SK-N-MC (cell line): ENCODE measurements at regions not wholly inside any gene's neighbourhood (a gene's known extent, or its start where the extent isn't known, plus 50 kb on each side); places are given as distances from the start of the nearest gene placed in this dataset.

Experiments
- EZH2 ChIP-seq: fragments of 200-600 bp; sonication (generic); IDR thresholded peaks from one replicate; pipeline ENCODE4 v1.6.1; 2017; ENCODE audit warnings: antibody characterized with exemption
- FOXP2 ChIP-seq: optimal IDR thresholded peaks from 2 replicates; pipeline ENCODE3; 2011; ENCODE audit warnings: mild to moderate bottlenecking, moderate library complexity; ENCODE audit not compliant: insufficient read depth; ENCODE audit errors: extremely low read length, control extremely low read depth
- POLR2AphosphoS5 ChIP-seq: IDR thresholded peaks from 2 replicates; pipeline ENCODE4 v1.6.1; 2012; ENCODE audit warnings: mild to moderate bottlenecking, low read depth, low read length, borderline replicate concordance

DNA sequence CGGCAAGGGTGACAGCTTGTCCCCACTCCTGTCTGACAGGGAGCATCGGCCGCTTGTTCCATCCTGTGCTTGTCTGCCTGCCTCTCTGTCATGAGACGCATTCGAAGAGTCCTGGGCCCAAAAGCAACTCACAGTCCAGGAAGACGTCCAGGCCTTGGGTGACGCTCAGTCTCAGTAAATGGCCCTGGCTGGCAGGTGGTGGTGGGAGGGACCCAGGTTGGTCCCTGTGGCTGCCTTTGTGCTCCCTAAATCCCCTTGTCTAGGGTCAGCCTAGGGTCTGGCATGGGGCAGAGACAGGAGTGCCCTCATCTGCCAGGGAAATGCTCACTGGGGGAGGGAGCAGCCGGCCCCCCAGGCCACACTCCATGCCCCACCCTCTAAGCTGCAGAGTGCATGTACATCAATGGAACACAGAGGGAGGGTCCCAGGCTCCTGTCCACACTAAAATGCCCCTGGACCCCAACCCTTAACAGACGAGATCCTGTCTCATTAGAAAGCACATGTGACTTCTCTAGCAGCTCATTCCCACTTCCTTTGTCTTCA lies 295.2 kb upstream of the ZNF32 start:
- TF ChIP-seq POLR2AphosphoS5 (no peak), EZH2 (no peak), FOXP2 (no peak)
